ENCODE measurements at regions not wholly inside any gene's neighbourhood (a gene's known extent, or its start where the extent isn't known, plus 50 kb on each side); places are given as distances from the start of the nearest gene placed in this dataset.

- TF ChIP-seq, protein P1, sequence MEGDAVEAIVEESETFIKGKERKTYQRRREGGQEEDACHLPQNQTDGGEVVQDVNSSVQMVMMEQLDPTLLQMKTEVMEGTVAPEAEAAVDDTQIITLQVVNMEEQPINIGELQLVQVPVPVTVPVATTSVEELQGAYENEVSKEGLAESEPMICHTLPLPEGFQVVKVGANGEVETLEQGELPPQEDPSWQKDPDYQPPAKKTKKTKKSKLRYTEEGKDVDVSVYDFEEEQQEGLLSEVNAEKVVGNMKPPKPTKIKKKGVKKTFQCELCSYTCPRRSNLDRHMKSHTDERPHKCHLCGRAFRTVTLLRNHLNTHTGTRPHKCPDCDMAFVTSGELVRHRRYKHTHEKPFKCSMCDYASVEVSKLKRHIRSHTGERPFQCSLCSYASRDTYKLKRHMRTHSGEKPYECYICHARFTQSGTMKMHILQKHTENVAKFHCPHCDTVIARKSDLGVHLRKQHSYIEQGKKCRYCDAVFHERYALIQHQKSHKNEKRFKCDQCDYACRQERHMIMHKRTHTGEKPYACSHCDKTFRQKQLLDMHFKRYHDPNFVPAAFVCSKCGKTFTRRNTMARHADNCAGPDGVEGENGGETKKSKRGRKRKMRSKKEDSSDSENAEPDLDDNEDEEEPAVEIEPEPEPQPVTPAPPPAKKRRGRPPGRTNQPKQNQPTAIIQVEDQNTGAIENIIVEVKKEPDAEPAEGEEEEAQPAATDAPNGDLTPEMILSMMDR (IDR thresholded peaks at IDR 0.05) = no peak
- no peak for TF ChIP-seq POLR2A (IDR thresholded peaks at IDR 0.05)
Measured at GRCh38 chr3:76582098-76582497, 457.8 kb upstream of the ROBO2 start.

Data from lower leg skin (tissue), 3 donors.